IPS-NIHi7 (cell line): ENCODE measurements at regions not wholly inside any gene's neighbourhood (a gene's known extent, or its start where the extent isn't known, plus 50 kb on each side); places are given as distances from the start of the nearest gene placed in this dataset.

ENCODE experiments used
- DNase-seq: peaks from one replicate; pipeline ENCODE4 v3.0.0; 2012; ENCODE audit warnings: mixed read lengths; ENCODE audit errors: extremely low spot score

- no peak for DNase-seq
These were observed 117.7 kb downstream of the WT1 start for GRCh38 chr11:32317643-32318042.

- no peak for DNase-seq
These were observed 117.0 kb downstream of the WT1 start for GRCh38 chr11:32318071-32319055.

- DNase-seq = no peak
These were observed 111.6 kb downstream of the WT1 start for GRCh38 chr11:32323814-32324130.

GRCh38 chr11:32325187-32325586, 110.2 kb downstream of the WT1 start:
- DNase-seq = no peak

- no peak for DNase-seq
These were observed 109.6 kb downstream of the WT1 start for GRCh38 chr11:32325725-32326124.

- no peak for DNase-seq
These were observed 108.8 kb downstream of the WT1 start for GRCh38 chr11:32326522-32326921.

- no peak for DNase-seq
These were observed 106.9 kb downstream of the WT1 start for GRCh38 chr11:32328392-32328791.

- DNase-seq = no peak
These were observed 104.2 kb downstream of the WT1 start for GRCh38 chr11:32331098-32331497.

- no peak for DNase-seq
These were observed 103.5 kb downstream of the WT1 start for GRCh38 chr11:32331792-32332191.

GRCh38 chr11:32332990-32333319, 102.4 kb downstream of the WT1 start:
- no peak for DNase-seq

GRCh38 chr11:32333320-32333991, 101.9 kb downstream of the WT1 start:
- peak; percentile 70 for DNase-seq

- peak; percentile 57 for DNase-seq
These were observed 100.5 kb downstream of the WT1 start for GRCh38 chr11:32334822-32335221.
